GM12878 (cell line): ENCODE measurements at regions not wholly inside any gene's neighbourhood (a gene's known extent, or its start where the extent isn't known, plus 50 kb on each side); places are given as distances from the start of the nearest gene placed in this dataset.

ENCODE experiments used
- ATAC-seq: fragments of 200-7000 bp; cut with Tn5 transposase; 3 replicates; pipeline ENCODE4 v1.9.1; 2020; ENCODE audit warnings: mild to moderate bottlenecking, moderate library complexity
- BruUV-seq: library from RNA; stranded (reverse); fragments of 400-500 nt; replicated peaks from 2 replicates; lab custom pipeline; 2021; lab: Mats Ljungman, UMichigan
- CTCF ChIA-PET: fragments of 300-600 bp; sonication (Branson Sonifier 250); formaldehyde crosslinking; extraction: SDS; loops from one replicate; lab custom pipeline; 2021; ENCODE audit warnings: inconsistent platforms; lab: Yijun Ruan, JAX
- POLR2A ChIA-PET: fragments of 350-600 bp; formaldehyde crosslinking; extraction: SDS; loops from one replicate; lab custom pipeline; 2021; ENCODE audit warnings: inconsistent platforms; lab: Charles Lee
- RAD21 ChIA-PET: fragments of 300-600 bp; sonication (Branson Sonifier 250); formaldehyde crosslinking; loops from one replicate; lab custom pipeline; 2023; ENCODE audit warnings: antibody characterized with exemption; ENCODE audit not compliant: unreplicated experiment; lab: Charles Lee
- SMC1A ChIA-PET: fragments of 300-600 bp; sonication (Branson Sonifier 250); formaldehyde crosslinking; loops from one replicate; lab custom pipeline; 2023; ENCODE audit not compliant: unreplicated experiment, uncharacterized antibody; lab: Charles Lee
- DNase-seq: peaks from one replicate; pipeline ENCODE4 v3.0.0-alpha.2; 2011; ENCODE audit warnings: low read depth, low spot score
- FAIRE-seq: peaks from 3 replicates; lab custom pipeline; 2011; peaks lifted over from hg19 to GRCh38; lab: Jason Lieb, UNC
- H2AFZ ChIP-seq: 2 replicates; pipeline ENCODE4 v1.6.0; 2011; ENCODE audit warnings: low read depth, low read length, control low read depth; ENCODE audit not compliant: control insufficient read depth
- H3K27ac ChIP-seq: 2 replicates; pipeline ENCODE4 v1.5.1; 2011; ENCODE audit warnings: control low read depth; ENCODE audit not compliant: control insufficient read depth, insufficient read depth
- H3K27me3 ChIP-seq, 2 experiments: replicated peaks in 1 of 2; 2 replicates each; pipeline versions ENCODE4 v1.6.0 to v1.6.1; 2011; ENCODE audit warnings: low read length in 1 of 2; ENCODE audit not compliant: control insufficient read depth in 2 of 2, insufficient read depth in 2 of 2
- H3K36me3 ChIP-seq, 2 experiments: 2 replicates each; pipeline ENCODE4 v1.5.1; 2011; ENCODE audit warnings: low read length in 1 of 2; ENCODE audit not compliant: control insufficient read depth in 2 of 2, insufficient read depth in 2 of 2
- H3K4me1 ChIP-seq: 2 replicates; pipeline ENCODE4 v1.6.1; 2011; ENCODE audit warnings: mild to moderate bottlenecking, low read length, moderate library complexity, mixed read lengths; ENCODE audit not compliant: control insufficient read depth, insufficient read depth
- H3K4me2 ChIP-seq: 2 replicates; pipeline ENCODE4 v1.6.0; 2011; ENCODE audit warnings: control low read depth; ENCODE audit not compliant: control insufficient read depth, insufficient read depth
- H3K4me3 ChIP-seq: fragments of 200-600 bp; sonication (generic); 2 replicates; pipeline ENCODE4 v1.5.1; 2016
- H3K79me2 ChIP-seq: 2 replicates; pipeline ENCODE4 v1.6.0; 2011; ENCODE audit warnings: low read length; ENCODE audit not compliant: control insufficient read depth, insufficient read depth
- H3K9ac ChIP-seq: 2 replicates; pipeline ENCODE4 v1.8.0; 2011; ENCODE audit warnings: low read length, control low read depth, mixed read lengths; ENCODE audit not compliant: control insufficient read depth, insufficient read depth
- H3K9me3 ChIP-seq: replicated peaks from 3 replicates; pipeline ENCODE4 v1.5.1; 2011; ENCODE audit warnings: mild to moderate bottlenecking, low read length; ENCODE audit not compliant: control insufficient read depth, insufficient read depth
- H4K20me1 ChIP-seq: 2 replicates; pipeline ENCODE4 v1.6.0; 2011; ENCODE audit not compliant: control insufficient read depth, insufficient read depth
- CBX3 ChIP-seq: fragments of 200-600 bp; sonication (generic); IDR thresholded peaks from 2 replicates; pipeline ENCODE4 v1.6.1; 2016; ENCODE audit warnings: low read depth, borderline replicate concordance
- CHD1 ChIP-seq: IDR thresholded peaks from 2 replicates; pipeline ENCODE4 v1.6.1; 2012; ENCODE audit warnings: low read depth, low read length, improper control_type of control experiment
- CHD2 ChIP-seq: IDR thresholded peaks from 2 replicates; pipeline ENCODE4 v1.6.1; 2011; ENCODE audit warnings: low read depth, low read length, improper control_type of control experiment, borderline replicate concordance
- CHD4 ChIP-seq: fragments of 200-600 bp; sonication (generic); IDR thresholded peaks from 2 replicates; pipeline ENCODE4 v1.6.1; 2016; ENCODE audit warnings: mild to moderate bottlenecking
- IRF3 ChIP-seq: fragments of 450-650 bp; IDR thresholded peaks from 2 replicates; pipeline ENCODE4 v1.6.1; 2014; ENCODE audit warnings: mild to moderate bottlenecking
- IRF4 ChIP-seq: IDR thresholded peaks from 2 replicates; pipeline ENCODE4 v1.6.1; 2011; ENCODE audit warnings: low read depth, low read length
- JUNB ChIP-seq: IDR thresholded peaks from 2 replicates; pipeline ENCODE4 v1.6.1; 2016; ENCODE audit warnings: antibody characterized with exemption, mild to moderate bottlenecking
- NBN ChIP-seq: fragments of 450-650 bp; IDR thresholded peaks from 2 replicates; pipeline ENCODE4 v1.6.1; 2016
- NFIC ChIP-seq: IDR thresholded peaks from 2 replicates; pipeline ENCODE4 v1.6.1; 2012; ENCODE audit warnings: low read depth, mild to moderate bottlenecking, inconsistent platforms, low read length, moderate library complexity
- POU2F2 ChIP-seq: IDR thresholded peaks from 3 replicates; pipeline ENCODE4 v1.6.1; 2011; ENCODE audit warnings: low read depth, mild to moderate bottlenecking, low read length, borderline replicate concordance
- RAD51 ChIP-seq: fragments of 450-650 bp; IDR thresholded peaks from 2 replicates; pipeline ENCODE4 v1.6.1; 2016; ENCODE audit warnings: moderate library complexity, mild to moderate bottlenecking, inconsistent platforms
- SMARCA5 ChIP-seq: fragments of 450-650 bp; IDR thresholded peaks from 2 replicates; pipeline ENCODE4 v1.6.1; 2017; ENCODE audit warnings: mild to moderate bottlenecking
- SUZ12 ChIP-seq: fragments of 200-600 bp; sonication (generic); IDR thresholded peaks from one replicate; pipeline ENCODE4 v1.6.1; 2018; ENCODE audit warnings: antibody characterized with exemption, mild to moderate bottlenecking; ENCODE audit not compliant: unreplicated experiment
- TBL1XR1 ChIP-seq: IDR thresholded peaks from 2 replicates; pipeline ENCODE4 v1.6.1; 2012; ENCODE audit warnings: low read depth, low read length, improper control_type of control experiment
- YY1 ChIP-seq: IDR thresholded peaks from 2 replicates; pipeline ENCODE4 v1.6.1; 2011; ENCODE audit warnings: low read depth, mild to moderate bottlenecking, low read length
- WGBS: methylation state at CpG from one replicate; pipeline ENCODE4 v1.1.6; 2016; ENCODE audit warnings: low lambda C conversion rate; ENCODE audit not compliant: insufficient replicate concordance, insufficient coverage; ENCODE audit errors: missing lambda C conversion rate; 5-methylcytosine and 5-hydroxymethylcytosine counted together
- in situ Hi-C: fragments of 300-500 bp; cut with MboI; formaldehyde crosslinking; loops from 9 replicates; pipeline ENCODE4 v1.14.3; 2018; ENCODE audit warnings: mixed read lengths
- intact Hi-C: fragments of 100-400 bp; cut with micrococcal nuclease; formaldehyde crosslinking; loops from one replicate; pipeline ENCODE4 v1.14.2; 2022; ENCODE audit not compliant: unreplicated experiment

- Histone ChIP-seq H4K20me1 (no peaks in the 10 kb centered on the region), H3K4me3 (no peak overlapping the region), H3K4me2 (no peak overlapping the region), H3K9me3 (no peaks in the 10 kb centered on the region), H3K27me3 (no peaks in the 10 kb centered on the region), H3K79me2 (no peaks in the 10 kb centered on the region), H3K9ac (no peak overlapping the region), H3K36me3 (no peaks in the 10 kb centered on the region), H3K4me1 (peaks cover 27% of the 10 kb centered on the region), H2AFZ (no peak overlapping the region), H3K27ac (no peak overlapping the region)
- ChIA-PET CTCF (no interaction called here), SMC1A (interaction anchor here (0.8 to 1.9 kb wide), 9 partner anchors 9 to 733 kb away, joined by 3 to 5 read pairs (median 4); no protein-coding TSS in a partner anchor), POLR2A (no interaction called here), RAD21 (interaction anchor here (0.6 to 4.2 kb wide), 6 partner anchors 45 to 194 kb away, joined by 3 to 19 read pairs (median 3); no protein-coding TSS in a partner anchor)
- no peak for ATAC-seq
- in situ Hi-C loops: no loop called here
- DNase-seq: no peak
- intact Hi-C loops: loop anchor here (5.0 kb wide), 1 partner anchor 184 kb away; the partner anchor contains the start of gene JUN
- FAIRE-seq: no peak
- no TSS peak for BruUV-seq
- TF ChIP-seq NBN: no peak
- TF ChIP-seq NFIC: no peak
- no peak for TF ChIP-seq CBX3
- no peak for TF ChIP-seq IRF3
- no peak for TF ChIP-seq SMARCA5
- TF ChIP-seq CHD2: no peak
- no peak for TF ChIP-seq SUZ12
- TF ChIP-seq YY1: no peak
- no peak for TF ChIP-seq JUNB
- TF ChIP-seq RAD51: no peak
- no peak for TF ChIP-seq CHD4
- no peak for TF ChIP-seq IRF4
- TF ChIP-seq POU2F2: no peak
- TF ChIP-seq TBL1XR1: no peak
- TF ChIP-seq CHD1: no peak
- TF ChIP-seq, all 136 proteins: peak for 0
- 37% methylated on average over 6 of the region's 6 CpGs for WGBS
These were observed 182.5 kb upstream of the JUN start for GRCh38 chr1:58966103-58966916.
